GM23338 (cell line): ENCODE measurements at regions not wholly inside any gene's neighbourhood (a gene's known extent, or its start where the extent isn't known, plus 50 kb on each side); places are given as distances from the start of the nearest gene placed in this dataset.

Experiments
- CREB1 ChIP-seq: fragments of 250-450 bp; sonication (Bioruptor Pico); IDR thresholded peaks from 2 replicates; pipeline ENCODE4 v1.5.0; 2020; ENCODE audit warnings: low read depth, mild to moderate bottlenecking, moderate library complexity
- EZH2 ChIP-seq: fragments of 200-600 bp; sonication (generic); IDR thresholded peaks from one replicate; pipeline ENCODE4 v1.8.0; 2017; ENCODE audit warnings: antibody characterized with exemption, mild to moderate bottlenecking, low read depth; ENCODE audit not compliant: unreplicated experiment
- EZH2phosphoT487 ChIP-seq: fragments of 200-600 bp; sonication (generic); IDR thresholded peaks from one replicate; pipeline ENCODE4 v1.8.1; 2018; ENCODE audit warnings: antibody characterized with exemption; ENCODE audit not compliant: unreplicated experiment
- JUNB ChIP-seq: IDR thresholded peaks from one replicate; pipeline ENCODE4 v1.6.1; 2016; ENCODE audit warnings: antibody characterized with exemption; ENCODE audit not compliant: unreplicated experiment
- NANOG ChIP-seq: IDR thresholded peaks from 2 replicates; pipeline ENCODE4 v1.6.1; 2016; ENCODE audit warnings: antibody characterized with exemption, borderline replicate concordance
- POLR2AphosphoS5 ChIP-seq: IDR thresholded peaks from 2 replicates; pipeline ENCODE4 v1.6.1; 2016; ENCODE audit warnings: antibody characterized with exemption, low read depth
- ZNF331 ChIP-seq: fragments of 250-450 bp; sonication (Bioruptor Pico); IDR thresholded peaks from 2 replicates; pipeline ENCODE4 v1.5.0; 2020; ENCODE audit warnings: low read depth, mild to moderate bottlenecking, moderate library complexity
- TF ChIP-seq, protein P1 (sequence below), 2 experiments: fragments of 200-600 bp in 1 of 2; sonication (generic) in 1 of 2; conservative IDR thresholded peaks; 2 replicates each; pipeline versions ENCODE4 v1.5.1 to v1.6.1; 2016 to 2017; ENCODE audit warnings: antibody characterized with exemption in 2 of 2, low read depth in 2 of 2, mild to moderate bottlenecking in 2 of 2, moderate library complexity in 1 of 2
- TF ChIP-seq, protein P2 (sequence below): IDR thresholded peaks from one replicate; pipeline ENCODE4 v1.6.1; 2018; ENCODE audit warnings: antibody characterized with exemption; ENCODE audit not compliant: unreplicated experiment
- TF ChIP-seq, protein P3 (sequence below): IDR thresholded peaks from 2 replicates; pipeline ENCODE4 v1.6.1; 2016; ENCODE audit warnings: antibody characterized with exemption

DNA sequence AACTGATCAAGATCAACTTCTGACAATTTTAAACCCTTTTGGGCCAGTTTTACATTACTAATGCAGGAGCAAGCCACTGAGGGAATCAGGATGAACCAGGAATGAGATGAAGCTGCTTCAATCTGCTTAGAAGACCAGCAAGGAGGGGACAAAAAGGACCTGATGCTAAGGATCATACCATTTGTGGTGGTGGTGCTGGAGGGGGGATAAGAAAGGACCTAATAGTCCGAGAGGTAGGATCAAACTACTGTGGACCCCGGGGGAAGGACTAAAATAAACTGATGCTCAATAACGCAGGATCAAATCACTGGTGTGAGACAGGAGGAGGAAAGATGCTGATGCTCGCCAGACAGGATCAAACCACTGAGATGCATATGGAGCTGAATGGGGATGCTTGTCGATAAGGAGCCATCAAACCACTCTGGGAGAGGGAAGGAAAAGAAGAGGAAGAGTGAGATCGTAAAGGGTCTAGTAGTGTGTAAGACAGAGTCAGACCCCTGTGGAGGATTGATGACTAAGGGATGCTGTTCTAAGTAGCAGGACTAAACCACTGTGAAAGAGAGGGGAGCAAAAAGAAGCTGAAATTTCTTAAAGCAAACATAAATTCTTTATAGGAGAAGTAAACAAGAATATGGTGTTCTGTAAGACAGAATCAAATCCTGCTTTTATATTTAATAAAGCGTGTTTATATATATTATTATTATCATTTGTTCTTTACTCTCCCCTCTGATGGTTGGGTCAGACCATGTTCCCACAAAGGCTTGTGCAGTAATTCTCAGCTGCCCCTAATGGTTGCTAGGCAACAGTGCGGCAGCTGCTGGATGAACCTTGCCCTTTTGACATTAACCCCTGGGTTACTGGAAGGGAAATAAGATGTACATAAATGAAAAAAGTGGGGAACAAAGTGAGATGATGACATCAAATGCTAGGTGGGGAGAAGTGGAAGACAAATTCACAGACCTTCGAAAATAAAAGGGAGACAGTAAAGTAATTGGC, 432.5 kb upstream of the FGF16 start:
- TF ChIP-seq JUNB (no peak), EZH2phosphoT487 (no peak), EZH2 (no peak), CREB1 (CRISPR knock-in tag) (no peak), POLR2AphosphoS5 (no peak), NANOG (no peak), ZNF331 (no peak)
- TF ChIP-seq, protein P1, sequence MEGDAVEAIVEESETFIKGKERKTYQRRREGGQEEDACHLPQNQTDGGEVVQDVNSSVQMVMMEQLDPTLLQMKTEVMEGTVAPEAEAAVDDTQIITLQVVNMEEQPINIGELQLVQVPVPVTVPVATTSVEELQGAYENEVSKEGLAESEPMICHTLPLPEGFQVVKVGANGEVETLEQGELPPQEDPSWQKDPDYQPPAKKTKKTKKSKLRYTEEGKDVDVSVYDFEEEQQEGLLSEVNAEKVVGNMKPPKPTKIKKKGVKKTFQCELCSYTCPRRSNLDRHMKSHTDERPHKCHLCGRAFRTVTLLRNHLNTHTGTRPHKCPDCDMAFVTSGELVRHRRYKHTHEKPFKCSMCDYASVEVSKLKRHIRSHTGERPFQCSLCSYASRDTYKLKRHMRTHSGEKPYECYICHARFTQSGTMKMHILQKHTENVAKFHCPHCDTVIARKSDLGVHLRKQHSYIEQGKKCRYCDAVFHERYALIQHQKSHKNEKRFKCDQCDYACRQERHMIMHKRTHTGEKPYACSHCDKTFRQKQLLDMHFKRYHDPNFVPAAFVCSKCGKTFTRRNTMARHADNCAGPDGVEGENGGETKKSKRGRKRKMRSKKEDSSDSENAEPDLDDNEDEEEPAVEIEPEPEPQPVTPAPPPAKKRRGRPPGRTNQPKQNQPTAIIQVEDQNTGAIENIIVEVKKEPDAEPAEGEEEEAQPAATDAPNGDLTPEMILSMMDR (conservative IDR thresholded peaks at IDR 0.05; ENCODE audit: low read depth in 2 of 2) = no peak
- TF ChIP-seq, protein P2, sequence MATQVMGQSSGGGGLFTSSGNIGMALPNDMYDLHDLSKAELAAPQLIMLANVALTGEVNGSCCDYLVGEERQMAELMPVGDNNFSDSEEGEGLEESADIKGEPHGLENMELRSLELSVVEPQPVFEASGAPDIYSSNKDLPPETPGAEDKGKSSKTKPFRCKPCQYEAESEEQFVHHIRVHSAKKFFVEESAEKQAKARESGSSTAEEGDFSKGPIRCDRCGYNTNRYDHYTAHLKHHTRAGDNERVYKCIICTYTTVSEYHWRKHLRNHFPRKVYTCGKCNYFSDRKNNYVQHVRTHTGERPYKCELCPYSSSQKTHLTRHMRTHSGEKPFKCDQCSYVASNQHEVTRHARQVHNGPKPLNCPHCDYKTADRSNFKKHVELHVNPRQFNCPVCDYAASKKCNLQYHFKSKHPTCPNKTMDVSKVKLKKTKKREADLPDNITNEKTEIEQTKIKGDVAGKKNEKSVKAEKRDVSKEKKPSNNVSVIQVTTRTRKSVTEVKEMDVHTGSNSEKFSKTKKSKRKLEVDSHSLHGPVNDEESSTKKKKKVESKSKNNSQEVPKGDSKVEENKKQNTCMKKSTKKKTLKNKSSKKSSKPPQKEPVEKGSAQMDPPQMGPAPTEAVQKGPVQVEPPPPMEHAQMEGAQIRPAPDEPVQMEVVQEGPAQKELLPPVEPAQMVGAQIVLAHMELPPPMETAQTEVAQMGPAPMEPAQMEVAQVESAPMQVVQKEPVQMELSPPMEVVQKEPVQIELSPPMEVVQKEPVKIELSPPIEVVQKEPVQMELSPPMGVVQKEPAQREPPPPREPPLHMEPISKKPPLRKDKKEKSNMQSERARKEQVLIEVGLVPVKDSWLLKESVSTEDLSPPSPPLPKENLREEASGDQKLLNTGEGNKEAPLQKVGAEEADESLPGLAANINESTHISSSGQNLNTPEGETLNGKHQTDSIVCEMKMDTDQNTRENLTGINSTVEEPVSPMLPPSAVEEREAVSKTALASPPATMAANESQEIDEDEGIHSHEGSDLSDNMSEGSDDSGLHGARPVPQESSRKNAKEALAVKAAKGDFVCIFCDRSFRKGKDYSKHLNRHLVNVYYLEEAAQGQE = no peak
- TF ChIP-seq, protein P3, sequence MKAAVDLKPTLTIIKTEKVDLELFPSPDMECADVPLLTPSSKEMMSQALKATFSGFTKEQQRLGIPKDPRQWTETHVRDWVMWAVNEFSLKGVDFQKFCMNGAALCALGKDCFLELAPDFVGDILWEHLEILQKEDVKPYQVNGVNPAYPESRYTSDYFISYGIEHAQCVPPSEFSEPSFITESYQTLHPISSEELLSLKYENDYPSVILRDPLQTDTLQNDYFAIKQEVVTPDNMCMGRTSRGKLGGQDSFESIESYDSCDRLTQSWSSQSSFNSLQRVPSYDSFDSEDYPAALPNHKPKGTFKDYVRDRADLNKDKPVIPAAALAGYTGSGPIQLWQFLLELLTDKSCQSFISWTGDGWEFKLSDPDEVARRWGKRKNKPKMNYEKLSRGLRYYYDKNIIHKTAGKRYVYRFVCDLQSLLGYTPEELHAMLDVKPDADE = no peak
